Amygdala (tissue), 56 donors: ENCODE measurements at regions not wholly inside any gene's neighbourhood (a gene's known extent, or its start where the extent isn't known, plus 50 kb on each side); places are given as distances from the start of the nearest gene placed in this dataset.
"Not testable (repeated sequence)": the region's sequence is repeated elsewhere in the genome, so short reads cannot be mapped to it uniquely, and the experiment has no call there.

Experiments
- DNase-seq, 56 donors: peaks; one replicate each; lab custom pipeline; 2025; lab: John Stamatoyannopoulos, UW

GRCh38 chr5:110812639-110813038 lies 73.8 kb downstream of the SLC25A46 start:
- no peak for DNase-seq

- DNase-seq = no peak
Measured at GRCh38 chr5:110815916-110816605, 77.3 kb downstream of the SLC25A46 start.

- DNase-seq = no peak
Measured at GRCh38 chr5:110817459-110817858, 78.7 kb downstream of the SLC25A46 start.

DNA sequence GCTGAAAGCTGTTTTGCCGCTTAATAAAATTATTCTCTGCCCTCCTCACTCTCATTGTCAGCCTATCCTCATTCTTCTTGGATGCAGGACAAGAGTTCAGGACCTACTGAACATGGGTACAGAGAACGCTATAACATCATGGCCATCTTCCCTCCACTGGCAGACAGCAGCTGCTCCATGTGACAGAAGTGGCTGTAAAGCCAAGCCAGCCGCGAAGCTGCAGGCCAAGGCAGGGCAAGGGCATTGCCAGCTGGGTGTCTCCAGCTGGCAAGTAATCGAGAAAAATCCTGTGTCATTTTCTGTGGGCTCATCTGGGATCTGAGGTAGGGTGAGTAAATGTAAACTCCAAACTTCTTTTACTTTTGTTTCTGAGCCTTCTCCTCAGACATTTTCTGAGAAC lies 84.8 kb downstream of the SLC25A46 start:
- DNase-seq = peak in 1 of 56 donors; percentile 3

- no peak for DNase-seq
Measured at GRCh38 chr5:110824936-110825441, 86.2 kb downstream of the SLC25A46 start.

DNA sequence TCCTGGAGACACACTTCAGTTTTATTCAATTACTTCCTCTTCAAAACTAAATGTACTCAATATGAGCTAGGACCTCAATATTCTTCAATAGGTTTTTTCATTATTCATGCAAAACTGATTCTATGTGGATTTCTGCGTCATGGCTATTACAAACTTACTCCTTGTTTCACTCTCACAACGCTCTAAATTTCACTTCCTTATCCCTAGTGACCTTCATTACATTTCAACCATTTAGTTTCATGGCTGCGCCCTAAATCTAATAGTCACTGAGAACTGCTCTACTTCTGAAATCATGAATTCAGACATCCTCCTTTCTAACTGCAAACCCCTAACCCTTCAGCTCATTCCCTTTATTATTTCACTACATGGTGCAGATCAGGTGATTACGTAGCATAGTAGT lies 93.9 kb downstream of the SLC25A46 start:
- DNase-seq = no peak

- not testable (repeated sequence) for DNase-seq
Measured at GRCh38 chr5:110834933-110835332, 96.1 kb downstream of the SLC25A46 start.

DNA sequence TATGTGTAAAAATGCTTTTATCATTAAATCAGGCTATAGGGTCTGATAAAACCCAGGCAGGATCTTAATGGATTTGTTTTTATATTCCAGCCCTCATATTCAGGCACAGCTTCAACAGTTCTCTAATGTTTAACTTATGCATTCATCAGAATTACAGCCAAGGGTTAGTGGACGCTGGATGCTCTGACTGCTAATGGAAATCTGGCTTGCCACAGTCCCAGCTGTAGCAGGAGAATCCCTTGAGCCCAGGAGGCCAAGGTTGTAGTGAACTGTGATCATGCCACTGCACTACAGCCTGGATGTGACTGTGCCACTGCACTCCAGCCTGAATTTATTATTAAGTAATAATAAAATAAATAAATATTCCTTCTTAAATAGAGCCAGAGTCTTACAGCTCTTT lies 98.0 kb downstream of the SLC25A46 start:
- DNase-seq = no peak

DNA sequence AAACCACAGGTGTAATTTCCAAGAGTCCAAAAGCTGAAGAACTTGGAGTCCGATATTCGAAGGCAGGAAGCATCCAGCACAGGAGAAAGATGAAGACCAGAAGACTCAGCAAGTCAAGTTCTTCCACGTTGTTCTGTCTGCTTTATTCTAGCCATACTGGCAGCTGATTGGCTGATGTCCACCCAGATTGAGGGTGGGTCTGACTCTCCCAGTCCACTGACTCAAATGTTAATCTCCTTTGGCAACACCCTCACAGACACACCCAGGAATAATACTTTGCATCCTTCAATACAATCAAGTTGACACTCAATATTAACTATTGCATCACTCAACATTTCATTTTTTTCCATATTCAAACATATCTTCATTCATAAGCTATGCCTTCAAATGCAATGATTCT lies 99.5 kb downstream of the SLC25A46 start:
- DNase-seq = not testable (repeated sequence)

DNA sequence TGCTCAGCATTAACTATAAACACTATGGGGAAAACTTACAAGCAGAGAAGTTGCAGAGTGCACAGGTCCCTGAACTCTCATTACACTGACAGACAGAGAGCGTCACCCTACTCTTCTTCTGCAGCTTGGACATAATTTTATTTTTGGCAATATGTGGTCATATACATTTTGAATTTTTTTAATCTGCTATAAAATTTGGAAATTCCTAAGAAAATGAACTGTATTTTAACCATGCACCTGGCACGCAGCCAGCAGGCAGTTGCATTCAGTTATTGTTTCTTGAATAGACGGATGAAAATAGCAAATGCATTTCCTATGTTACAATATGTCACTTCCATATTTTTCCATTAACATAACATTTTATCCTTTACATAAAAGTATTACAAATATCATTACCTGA lies 100.2 kb downstream of the SLC25A46 start:
- peak in 2 of 56 donors; percentile 2 to 3 for DNase-seq

GRCh38 chr5:110840347-110840960 lies 101.6 kb downstream of the SLC25A46 start:
- DNase-seq = no peak

DNA sequence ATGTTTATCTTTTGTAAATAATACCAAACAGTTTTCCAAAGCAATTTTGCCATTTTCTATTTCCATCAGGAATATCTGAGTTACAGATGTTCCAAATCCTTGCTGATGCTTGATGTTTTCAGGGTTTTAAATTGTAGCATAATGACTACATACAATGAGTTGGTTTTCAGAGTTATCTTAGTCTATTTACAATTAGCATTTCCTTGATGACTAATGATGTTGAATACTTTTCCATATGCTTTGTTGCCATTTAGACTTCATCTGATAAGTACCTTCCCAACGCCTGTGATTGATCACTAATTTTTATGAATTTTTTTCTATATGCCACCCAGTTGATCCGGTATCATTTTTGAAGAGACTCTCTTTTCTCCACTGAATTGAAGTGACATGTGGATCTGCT lies 102.3 kb downstream of the SLC25A46 start:
- no peak for DNase-seq

DNA sequence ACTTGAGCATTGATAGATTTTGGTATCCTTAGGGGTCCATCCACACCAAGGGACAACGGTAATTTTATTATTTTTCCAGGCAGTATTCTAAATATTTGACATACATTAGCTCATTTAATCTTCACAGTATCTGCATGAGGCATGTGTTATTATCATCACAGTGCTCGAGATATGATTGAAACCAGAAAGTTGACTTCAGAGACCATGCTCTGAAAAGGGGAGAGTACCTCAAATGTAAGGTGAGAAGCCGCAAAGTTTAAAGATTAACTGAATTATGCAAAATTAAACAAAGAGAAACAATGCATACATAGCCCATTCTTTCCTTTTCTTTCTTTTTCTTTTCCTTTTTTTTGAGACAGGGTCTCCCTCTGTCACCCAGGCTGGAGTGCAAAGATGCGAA lies 104.1 kb downstream of the SLC25A46 start:
- no peak for DNase-seq

DNA sequence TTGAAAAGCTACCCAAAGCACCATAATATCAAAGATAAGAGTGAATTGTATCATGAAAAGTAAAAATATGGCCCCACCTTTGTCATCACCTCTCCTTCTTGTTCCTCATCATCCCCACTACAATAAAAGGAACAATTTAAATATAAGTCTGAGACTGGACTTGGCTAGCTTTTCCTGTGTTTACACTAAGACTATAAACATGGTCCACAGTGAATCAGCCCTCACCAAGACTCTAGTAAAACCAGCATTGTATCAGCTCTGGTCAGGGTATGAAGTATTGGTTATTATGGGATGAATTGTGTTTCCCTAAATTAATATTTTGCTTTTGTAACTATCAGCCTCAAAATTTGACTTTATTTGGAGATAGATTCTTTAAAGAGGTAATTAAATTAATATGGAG lies 105.4 kb downstream of the SLC25A46 start:
- DNase-seq = no peak

DNA sequence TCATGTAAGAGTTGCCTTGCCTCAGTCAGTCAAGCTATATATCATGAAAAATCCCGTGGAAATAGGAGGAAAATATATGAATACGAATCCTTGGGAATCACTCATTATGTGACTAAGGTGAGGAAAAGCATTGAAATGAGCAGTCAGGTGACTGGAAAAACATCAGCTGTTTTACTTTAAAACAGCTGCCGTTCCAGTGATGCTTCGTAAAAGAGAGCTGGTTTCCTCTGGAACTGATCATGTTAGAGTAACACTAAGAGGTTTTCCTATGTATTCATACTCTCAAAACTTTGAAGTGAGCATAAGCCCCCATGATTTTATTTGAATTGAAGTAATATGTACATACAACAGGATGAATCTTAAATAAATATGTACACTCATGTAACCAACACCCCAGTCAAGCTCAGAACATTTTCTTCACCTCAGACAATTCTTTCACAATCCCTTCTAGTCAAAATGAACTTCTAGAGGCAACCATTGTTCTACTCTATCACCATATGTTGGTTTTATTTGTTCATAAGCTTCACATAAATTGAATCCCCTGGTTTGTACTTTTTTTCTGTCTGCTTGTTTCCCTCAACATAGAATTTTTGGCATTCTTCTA lies 107.7 kb downstream of the SLC25A46 start:
- DNase-seq = no peak

DNA sequence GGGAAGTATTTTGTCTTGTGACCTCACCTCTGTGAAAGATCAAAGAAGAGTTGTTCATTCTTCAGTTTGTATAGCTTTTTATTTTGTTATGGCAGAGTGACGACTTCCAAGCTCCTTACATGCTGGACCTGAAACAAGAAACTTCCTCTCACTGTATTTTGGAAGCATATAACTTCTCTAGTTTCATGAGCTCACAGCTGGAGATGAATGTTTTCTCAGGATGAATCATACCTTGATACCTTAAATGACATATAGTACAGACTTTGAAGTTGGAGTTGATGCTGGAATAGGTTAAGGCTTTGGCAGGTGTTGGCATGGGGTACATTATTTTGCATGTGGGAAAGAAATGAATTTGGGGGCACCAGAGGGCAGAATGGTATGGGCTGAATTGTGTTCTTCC lies 112.5 kb downstream of the SLC25A46 start:
- no peak for DNase-seq

DNA sequence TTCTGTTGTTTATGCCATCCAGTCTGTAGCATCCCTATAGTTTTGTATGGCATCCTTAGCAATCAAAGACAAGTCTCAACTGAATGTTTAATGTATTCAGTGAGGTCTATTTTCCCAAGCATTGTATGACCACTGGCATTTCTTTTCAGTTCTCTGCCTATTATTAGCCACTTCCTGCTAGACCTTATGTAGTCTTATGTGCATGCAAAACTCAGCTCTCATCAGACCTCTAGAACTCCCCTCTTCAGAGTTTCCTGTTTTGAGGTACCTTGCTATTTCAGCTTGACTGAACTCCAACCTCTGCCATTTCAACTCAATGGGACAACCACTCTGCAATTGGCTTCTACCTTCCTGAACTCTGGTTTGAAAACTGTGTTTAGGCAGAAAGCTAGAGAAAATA lies 113.2 kb downstream of the SLC25A46 start:
- DNase-seq = no peak

- no peak for DNase-seq
Measured at GRCh38 chr5:110852541-110852940, 113.7 kb downstream of the SLC25A46 start.

DNA sequence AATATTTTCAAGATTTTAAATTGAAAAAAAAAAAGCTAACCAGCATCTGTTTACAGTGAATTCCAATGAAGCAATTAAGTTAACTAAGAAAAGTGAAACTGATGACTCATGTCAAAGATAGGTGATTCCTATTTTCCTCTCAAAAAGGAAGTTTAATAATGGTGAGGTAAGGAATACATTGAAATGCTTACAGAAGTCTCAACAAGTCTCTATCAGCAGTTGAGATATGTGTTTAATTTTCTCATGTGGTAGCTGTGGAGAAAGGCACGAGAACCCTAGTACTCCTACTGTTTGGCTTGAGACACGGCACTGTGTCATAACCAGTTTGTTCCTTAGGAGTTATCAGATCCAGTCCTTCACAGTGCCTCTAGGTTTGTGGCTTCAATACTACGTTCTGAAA lies 114.5 kb downstream of the SLC25A46 start:
- no peak for DNase-seq

GRCh38 chr5:110854200-110854599 lies 115.4 kb downstream of the SLC25A46 start:
- DNase-seq = no peak

GRCh38 chr5:110855961-110856360 lies 117.2 kb downstream of the SLC25A46 start:
- no peak for DNase-seq
